ENCODE measurements at regions not wholly inside any gene's neighbourhood (a gene's known extent, or its start where the extent isn't known, plus 50 kb on each side); places are given as distances from the start of the nearest gene placed in this dataset.

DNA sequence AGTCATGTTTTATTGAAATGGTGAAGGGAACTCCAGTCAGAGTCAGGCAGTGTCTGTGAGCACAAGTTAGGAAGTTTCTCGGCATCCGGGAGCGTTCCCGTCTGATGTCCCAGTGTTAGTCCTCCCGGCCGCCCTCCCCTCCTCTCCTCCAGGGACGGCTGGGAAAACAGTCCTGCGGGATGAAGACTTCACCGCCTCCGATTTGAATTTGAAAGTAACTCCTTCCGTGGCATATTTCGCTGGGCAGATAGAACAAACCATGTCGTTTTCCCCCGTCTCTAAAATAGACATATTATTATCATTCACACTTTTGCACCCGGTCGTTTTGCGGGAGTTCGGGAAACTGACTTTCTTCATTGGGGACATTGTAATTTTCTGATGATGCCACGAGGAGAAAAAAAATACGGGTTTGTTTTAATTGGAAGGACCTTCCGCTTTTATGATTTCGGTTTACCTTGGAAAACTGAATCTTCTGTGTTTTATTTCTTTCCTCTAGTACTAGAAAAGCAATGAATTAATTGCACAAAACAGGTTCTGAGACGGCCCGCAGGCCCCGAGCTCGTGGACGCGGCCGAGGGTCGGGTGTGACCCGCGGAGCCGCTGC, 76.6 kb downstream of the ZIC5 start:
- H3K79me2 ChIP-seq: no peaks in the 10 kb centered on the region
- 14% methylated on average over 33 of the region's 33 CpGs for WGBS (ENCODE audit: low lambda C conversion rate, missing lambda C conversion rate)
- no peaks in the 10 kb centered on the region for H3K9me2 ChIP-seq (replicated peaks; ENCODE audit: insufficient read depth)
- TF ChIP-seq CTCF (IDR thresholded peaks at IDR 0.05; ENCODE audit: poor library complexity) (no peak), EZH2phosphoT487 (IDR thresholded peaks at IDR 0.05; ENCODE audit: low read depth, severe bottlenecking, unreplicated experiment) (peak; percentile 50)
- no peaks in the 10 kb centered on the region for H3K4me1 ChIP-seq (ENCODE audit: insufficient read depth)
- DNase-seq (ENCODE audit: low spot score): no peak
- H4K20me1 ChIP-seq (ENCODE audit: insufficient read depth, poor library complexity, severe bottlenecking): no peaks in the 10 kb centered on the region
- peak overlapping the region; percentile 64 for H2AFZ ChIP-seq
- peaks cover 90% of the 10 kb centered on the region for H3K27me3 ChIP-seq
- no peak overlapping the region for H3K27ac ChIP-seq
- H3K9me3 ChIP-seq (ENCODE audit: low read depth): no peaks in the 10 kb centered on the region
- H3K4me2 ChIP-seq: peak overlapping the region; percentile 91
- peak overlapping the region; percentile 20 for H3K4me3 ChIP-seq
- H3K36me3 ChIP-seq (replicated peaks; ENCODE audit: insufficient read depth, low read depth): no peaks in the 10 kb centered on the region

DNA sequence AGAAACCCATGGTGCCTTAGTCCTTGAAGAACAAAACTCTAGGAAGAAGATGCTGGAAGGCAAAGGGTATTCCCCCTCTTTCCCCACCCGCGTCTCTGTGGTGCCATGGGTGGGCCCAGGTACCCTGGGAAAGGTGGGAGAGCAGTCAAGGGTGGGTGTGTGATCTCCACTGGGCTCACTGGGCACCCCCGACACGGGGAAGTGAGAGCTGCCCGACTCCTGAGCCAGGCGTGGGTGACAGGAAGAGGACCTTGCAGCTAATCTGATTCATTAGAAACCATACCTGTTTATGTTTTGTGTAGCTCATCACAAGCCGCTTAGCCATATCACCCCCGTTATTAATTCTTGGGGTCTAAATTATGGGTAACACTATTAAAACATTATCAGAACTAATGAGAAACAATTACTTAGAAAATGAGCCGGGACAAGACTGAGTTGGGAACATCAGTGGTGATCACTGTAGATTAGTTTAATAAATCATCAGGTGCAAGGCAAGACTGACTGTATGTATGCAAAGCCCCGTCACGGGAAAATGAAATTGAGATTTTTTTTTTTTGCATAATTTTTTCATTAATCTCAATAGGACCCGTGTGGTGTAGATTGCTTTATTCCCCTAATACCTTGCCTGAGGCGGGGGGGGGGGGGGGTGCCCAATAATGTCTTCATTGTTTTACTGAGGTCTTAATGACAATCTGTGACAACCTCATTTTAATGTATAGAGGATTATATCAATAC, 77.3 kb downstream of the ZIC5 start:
- H4K20me1 ChIP-seq (ENCODE audit: insufficient read depth, poor library complexity, severe bottlenecking): no peaks in the 10 kb centered on the region
- H3K4me2 ChIP-seq: peak overlapping the region; percentile 91
- no peaks in the 10 kb centered on the region for H3K36me3 ChIP-seq (replicated peaks; ENCODE audit: insufficient read depth, low read depth)
- no peaks in the 10 kb centered on the region for H3K9me2 ChIP-seq (replicated peaks; ENCODE audit: insufficient read depth)
- no peak for DNase-seq (ENCODE audit: low spot score)
- H3K4me3 ChIP-seq: no peak overlapping the region
- H3K9me3 ChIP-seq (ENCODE audit: low read depth): no peaks in the 10 kb centered on the region
- 92% methylated on average over 12 of the region's 13 CpGs for WGBS (ENCODE audit: low lambda C conversion rate, missing lambda C conversion rate)
- H2AFZ ChIP-seq: no peak overlapping the region
- no peak overlapping the region for H3K27ac ChIP-seq
- no peaks in the 10 kb centered on the region for H3K4me1 ChIP-seq (ENCODE audit: insufficient read depth)
- TF ChIP-seq EZH2 (IDR thresholded peaks at IDR 0.05; ENCODE audit: borderline replicate concordance) (no peak), CTCF (IDR thresholded peaks at IDR 0.05; ENCODE audit: poor library complexity) (no peak), EZH2phosphoT487 (IDR thresholded peaks at IDR 0.05; ENCODE audit: low read depth, severe bottlenecking, unreplicated experiment) (no peak)
- H3K79me2 ChIP-seq: no peaks in the 10 kb centered on the region
- H3K27me3 ChIP-seq: peaks cover 94% of the 10 kb centered on the region

DNA sequence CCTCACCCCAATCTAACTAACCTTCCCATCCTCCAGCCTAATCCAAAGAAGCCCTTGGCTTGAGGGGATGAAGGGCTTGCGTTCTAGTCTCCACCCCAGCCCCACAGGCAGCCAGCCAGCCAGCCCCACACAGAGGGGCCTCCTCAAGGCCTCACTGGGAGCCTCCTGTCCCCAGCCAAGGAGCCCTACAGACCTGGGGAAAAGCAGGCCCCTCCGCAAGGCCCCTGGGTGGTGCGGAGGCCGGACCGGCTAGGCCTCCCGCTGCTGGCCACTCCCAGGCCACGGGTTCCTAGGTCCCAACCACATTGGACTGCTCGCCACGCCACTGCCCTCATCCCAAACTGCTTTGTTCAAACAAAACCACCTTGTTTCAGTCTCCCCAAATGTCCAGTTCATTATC, 78.0 kb downstream of the ZIC5 start:
- no peaks in the 10 kb centered on the region for H3K79me2 ChIP-seq
- H2AFZ ChIP-seq: no peak overlapping the region
- H3K4me2 ChIP-seq: no peak overlapping the region
- WGBS (ENCODE audit: low lambda C conversion rate, missing lambda C conversion rate): 91% methylated on average over 8 of the region's 9 CpGs
- no peak overlapping the region for H3K27ac ChIP-seq
- H3K27me3 ChIP-seq: peaks cover 86% of the 10 kb centered on the region
- no peaks in the 10 kb centered on the region for H3K9me2 ChIP-seq (replicated peaks; ENCODE audit: insufficient read depth)
- H3K36me3 ChIP-seq (replicated peaks; ENCODE audit: insufficient read depth, low read depth): no peaks in the 10 kb centered on the region
- TF ChIP-seq EZH2 (IDR thresholded peaks at IDR 0.05; ENCODE audit: borderline replicate concordance): no peak
- no peak for TF ChIP-seq CTCF (IDR thresholded peaks at IDR 0.05; ENCODE audit: poor library complexity)
- TF ChIP-seq EZH2phosphoT487 (IDR thresholded peaks at IDR 0.05; ENCODE audit: low read depth, severe bottlenecking, unreplicated experiment): no peak
- no peak for DNase-seq (ENCODE audit: low spot score)
- no peak overlapping the region for H3K4me3 ChIP-seq
- no peaks in the 10 kb centered on the region for H4K20me1 ChIP-seq (ENCODE audit: insufficient read depth, poor library complexity, severe bottlenecking)
- H3K4me1 ChIP-seq (ENCODE audit: insufficient read depth): no peaks in the 10 kb centered on the region
- H3K9me3 ChIP-seq (ENCODE audit: low read depth): no peaks in the 10 kb centered on the region

Measured in hepatocyte (in vitro differentiated cells).